ENCODE measurements at regions not wholly inside any gene's neighbourhood (a gene's known extent, or its start where the extent isn't known, plus 50 kb on each side); places are given as distances from the start of the nearest gene placed in this dataset.

GRCh38 chr15:100785181-100786138 lies 94.2 kb upstream of the ALDH1A3 start:
- ChIA-PET POLR2A (ENCODE audit: low non-redundant PET) (no interaction called here), CTCF (no interaction called here)
- no peak for DNase-seq (ENCODE audit: low spot score)
- H3K4me3 ChIP-seq (ENCODE audit: low read depth, low read length, poor library complexity, severe bottlenecking): no peak overlapping the region
- BruUV-seq (replicated peaks): no TSS peak
- no peaks in the 10 kb centered on the region for H3K27me3 ChIP-seq (replicated peaks; ENCODE audit: insufficient read depth, low read depth, low read length, poor library complexity)
- intact Hi-C loops (cut with micrococcal nuclease; ENCODE audit: unreplicated experiment): no loop called here
- no peaks in the 10 kb centered on the region for H3K9me3 ChIP-seq (ENCODE audit: low read depth, low read length, poor library complexity, severe bottlenecking)
- H3K4me1 ChIP-seq (ENCODE audit: insufficient read depth, low read length, poor library complexity, severe bottlenecking): no peaks in the 10 kb centered on the region
- no peaks in the 10 kb centered on the region for H3K36me3 ChIP-seq (ENCODE audit: insufficient read depth, low read length, poor library complexity, severe bottlenecking)
- TF ChIP-seq EZH2 (IDR thresholded peaks at IDR 0.05; ENCODE audit: borderline replicate concordance, low read depth, low read length, poor library complexity, severe bottlenecking) (no peak), CTCF (conservative IDR thresholded peaks at IDR 0.05; ENCODE audit: low read depth, low read length) (no peak)
- H3K27ac ChIP-seq (ENCODE audit: low read depth, low read length, poor library complexity, severe bottlenecking): no peak overlapping the region

GRCh38 chr15:100786139-100786531 lies 93.5 kb upstream of the ALDH1A3 start:
- BruUV-seq (replicated peaks): no TSS peak
- DNase-seq (ENCODE audit: low spot score): no peak
- no peak overlapping the region for H3K4me3 ChIP-seq (ENCODE audit: low read depth, low read length, poor library complexity, severe bottlenecking)
- ChIA-PET CTCF (no interaction called here), POLR2A (ENCODE audit: low non-redundant PET) (no interaction called here)
- H3K4me1 ChIP-seq (ENCODE audit: insufficient read depth, low read length, poor library complexity, severe bottlenecking): no peaks in the 10 kb centered on the region
- no peaks in the 10 kb centered on the region for H3K9me3 ChIP-seq (ENCODE audit: low read depth, low read length, poor library complexity, severe bottlenecking)
- H3K36me3 ChIP-seq (ENCODE audit: insufficient read depth, low read length, poor library complexity, severe bottlenecking): no peaks in the 10 kb centered on the region
- intact Hi-C loops (cut with micrococcal nuclease; ENCODE audit: unreplicated experiment): no loop called here
- H3K27ac ChIP-seq (ENCODE audit: low read depth, low read length, poor library complexity, severe bottlenecking): no peak overlapping the region
- TF ChIP-seq CTCF (conservative IDR thresholded peaks at IDR 0.05; ENCODE audit: low read depth, low read length) (no peak), EZH2 (IDR thresholded peaks at IDR 0.05; ENCODE audit: borderline replicate concordance, low read depth, low read length, poor library complexity, severe bottlenecking) (no peak)
- H3K27me3 ChIP-seq (replicated peaks; ENCODE audit: insufficient read depth, low read depth, low read length, poor library complexity): no peaks in the 10 kb centered on the region

GRCh38 chr15:100786901-100787566 lies 92.6 kb upstream of the ALDH1A3 start:
- H3K27me3 ChIP-seq (replicated peaks; ENCODE audit: insufficient read depth, low read depth, low read length, poor library complexity): no peaks in the 10 kb centered on the region
- intact Hi-C loops (cut with micrococcal nuclease; ENCODE audit: unreplicated experiment): no loop called here
- no peaks in the 10 kb centered on the region for H3K36me3 ChIP-seq (ENCODE audit: insufficient read depth, low read length, poor library complexity, severe bottlenecking)
- no TSS peak for BruUV-seq (replicated peaks)
- ChIA-PET CTCF (no interaction called here), POLR2A (ENCODE audit: low non-redundant PET) (interaction anchor here (0.6 kb wide), 1 partner anchor 104 kb away, joined by 4 read pairs; no protein-coding TSS in a partner anchor)
- TF ChIP-seq EZH2 (IDR thresholded peaks at IDR 0.05; ENCODE audit: borderline replicate concordance, low read depth, low read length, poor library complexity, severe bottlenecking) (no peak), CTCF (conservative IDR thresholded peaks at IDR 0.05; ENCODE audit: low read depth, low read length) (no peak)
- DNase-seq (ENCODE audit: low spot score): no peak
- no peak overlapping the region for H3K4me3 ChIP-seq (ENCODE audit: low read depth, low read length, poor library complexity, severe bottlenecking)
- no peaks in the 10 kb centered on the region for H3K4me1 ChIP-seq (ENCODE audit: insufficient read depth, low read length, poor library complexity, severe bottlenecking)
- no peaks in the 10 kb centered on the region for H3K9me3 ChIP-seq (ENCODE audit: low read depth, low read length, poor library complexity, severe bottlenecking)
- H3K27ac ChIP-seq (ENCODE audit: low read depth, low read length, poor library complexity, severe bottlenecking): no peak overlapping the region
